EH (cell line): ENCODE measurements at regions not wholly inside any gene's neighbourhood (a gene's known extent, or its start where the extent isn't known, plus 50 kb on each side); places are given as distances from the start of the nearest gene placed in this dataset.
"Not testable (repeated sequence)": the region's sequence is repeated elsewhere in the genome, so short reads cannot be mapped to it uniquely, and the experiment has no call there.

Source experiments
- DNase-seq: peaks from one replicate; pipeline ENCODE4 v3.0.0-alpha.2; 2015; ENCODE audit warnings: low read depth

GRCh38 chr7:3162798-3163197, 119.1 kb upstream of the CARD11 start:
- DNase-seq: not testable (repeated sequence)

- no peak for DNase-seq
Observed at GRCh38 chr7:3164380-3164792, 120.7 kb upstream of the CARD11 start.

- no peak for DNase-seq
Observed at GRCh38 chr7:3165681-3166580, 122.3 kb upstream of the CARD11 start.

- DNase-seq: no peak
Observed at GRCh38 chr7:3167551-3167950, 123.9 kb upstream of the CARD11 start.

- DNase-seq: no peak
Observed at GRCh38 chr7:3168370-3168769, 124.7 kb upstream of the CARD11 start.

GRCh38 chr7:3168869-3169268, 125.2 kb upstream of the CARD11 start:
- DNase-seq: no peak

GRCh38 chr7:3172768-3173280, 128.2 kb upstream of the SDK1 start:
- no peak for DNase-seq

GRCh38 chr7:3174515-3175284, 126.4 kb upstream of the SDK1 start:
- no peak for DNase-seq

- no peak for DNase-seq
Observed at GRCh38 chr7:3175285-3175902, 125.7 kb upstream of the SDK1 start.

GRCh38 chr7:3176112-3177000, 124.7 kb upstream of the SDK1 start:
- no peak for DNase-seq

GRCh38 chr7:3177271-3177670, 123.8 kb upstream of the SDK1 start:
- DNase-seq: no peak

GRCh38 chr7:3179456-3179855, 121.6 kb upstream of the SDK1 start:
- no peak for DNase-seq

- DNase-seq: no peak
Observed at GRCh38 chr7:3180604-3181003, 120.4 kb upstream of the SDK1 start.

GRCh38 chr7:3182055-3182454, 119.0 kb upstream of the SDK1 start:
- DNase-seq: not testable (repeated sequence)

GRCh38 chr7:3187444-3188040, 113.5 kb upstream of the SDK1 start:
- DNase-seq: no peak

GRCh38 chr7:3188946-3189345, 112.1 kb upstream of the SDK1 start:
- DNase-seq: no peak

- no peak for DNase-seq
Observed at GRCh38 chr7:3191548-3191947, 109.5 kb upstream of the SDK1 start.

- DNase-seq: no peak
Observed at GRCh38 chr7:3192669-3193068, 108.4 kb upstream of the SDK1 start.

GRCh38 chr7:3193379-3194120, 107.5 kb upstream of the SDK1 start:
- DNase-seq: no peak

- peak; percentile 34 for DNase-seq
Observed at GRCh38 chr7:3194501-3195141, 106.4 kb upstream of the SDK1 start.
